Omental fat pad (tissue), 3 donors: ENCODE measurements at regions not wholly inside any gene's neighbourhood (a gene's known extent, or its start where the extent isn't known, plus 50 kb on each side); places are given as distances from the start of the nearest gene placed in this dataset.

Source experiments
- ATAC-seq: fragments of 150-250 bp; one replicate; pipeline ENCODE4 v1.9.1; 2016; ENCODE audit warnings: mild to moderate bottlenecking, moderate library complexity; ENCODE audit not compliant: low FRiP score
- DNase-seq: peaks from one replicate; pipeline ENCODE4 v3.0.0-alpha.2; 2019; ENCODE audit warnings: low spot score
- TF ChIP-seq, protein P1 (sequence below), 3 donors: fragments of 450-650 bp; IDR thresholded peaks; one replicate each; pipeline ENCODE4 v1.5.1; 2016 to 2017; ENCODE audit warnings: antibody characterized with exemption in 3 of 3, mild to moderate bottlenecking in 3 of 3, moderate library complexity in 2 of 3

DNA sequence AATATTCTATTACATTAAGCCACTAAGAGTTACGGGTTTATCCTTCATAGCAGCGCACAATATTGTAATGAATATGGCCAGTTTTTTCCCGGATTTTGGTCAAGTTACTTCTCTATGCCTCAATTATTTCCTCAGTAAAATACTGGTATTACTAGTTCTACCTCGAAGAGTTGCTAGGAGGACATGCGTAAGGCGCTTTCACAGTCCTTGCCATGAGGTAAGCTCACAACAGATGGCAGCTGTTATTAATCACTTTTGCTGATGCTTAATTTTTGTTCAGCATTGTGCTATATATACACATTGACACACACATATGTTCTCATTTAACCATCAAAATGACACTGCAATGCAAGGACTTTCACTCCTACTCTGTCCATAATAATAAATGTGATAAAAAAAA lies 101.5 kb downstream of the SCG2 start:
- no peak for DNase-seq
- no peak for ATAC-seq
- TF ChIP-seq, protein P1, sequence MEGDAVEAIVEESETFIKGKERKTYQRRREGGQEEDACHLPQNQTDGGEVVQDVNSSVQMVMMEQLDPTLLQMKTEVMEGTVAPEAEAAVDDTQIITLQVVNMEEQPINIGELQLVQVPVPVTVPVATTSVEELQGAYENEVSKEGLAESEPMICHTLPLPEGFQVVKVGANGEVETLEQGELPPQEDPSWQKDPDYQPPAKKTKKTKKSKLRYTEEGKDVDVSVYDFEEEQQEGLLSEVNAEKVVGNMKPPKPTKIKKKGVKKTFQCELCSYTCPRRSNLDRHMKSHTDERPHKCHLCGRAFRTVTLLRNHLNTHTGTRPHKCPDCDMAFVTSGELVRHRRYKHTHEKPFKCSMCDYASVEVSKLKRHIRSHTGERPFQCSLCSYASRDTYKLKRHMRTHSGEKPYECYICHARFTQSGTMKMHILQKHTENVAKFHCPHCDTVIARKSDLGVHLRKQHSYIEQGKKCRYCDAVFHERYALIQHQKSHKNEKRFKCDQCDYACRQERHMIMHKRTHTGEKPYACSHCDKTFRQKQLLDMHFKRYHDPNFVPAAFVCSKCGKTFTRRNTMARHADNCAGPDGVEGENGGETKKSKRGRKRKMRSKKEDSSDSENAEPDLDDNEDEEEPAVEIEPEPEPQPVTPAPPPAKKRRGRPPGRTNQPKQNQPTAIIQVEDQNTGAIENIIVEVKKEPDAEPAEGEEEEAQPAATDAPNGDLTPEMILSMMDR (IDR thresholded peaks at IDR 0.05): no peak

DNA sequence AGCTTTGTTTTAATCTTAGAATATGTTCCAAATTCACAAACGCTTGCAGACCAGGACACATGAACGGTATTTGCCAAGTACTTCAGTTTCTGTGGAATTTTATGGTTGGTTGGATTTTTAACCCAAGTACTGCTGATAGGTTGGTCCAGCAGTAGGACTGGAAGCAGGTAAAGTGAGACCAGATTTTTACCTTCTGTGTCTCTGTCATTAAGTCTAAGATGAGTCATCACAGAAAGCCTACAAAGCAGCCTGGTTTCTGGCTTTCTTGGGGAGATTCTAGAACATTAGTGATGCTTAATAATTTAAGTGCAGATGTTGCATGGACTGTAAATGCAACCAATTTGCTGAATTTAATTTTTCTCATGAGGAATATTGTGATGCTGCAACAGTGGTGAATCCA lies 100.5 kb downstream of the SCG2 start:
- ATAC-seq: no peak
- DNase-seq: no peak
- TF ChIP-seq, protein P1 (IDR thresholded peaks at IDR 0.05): no peak

DNA sequence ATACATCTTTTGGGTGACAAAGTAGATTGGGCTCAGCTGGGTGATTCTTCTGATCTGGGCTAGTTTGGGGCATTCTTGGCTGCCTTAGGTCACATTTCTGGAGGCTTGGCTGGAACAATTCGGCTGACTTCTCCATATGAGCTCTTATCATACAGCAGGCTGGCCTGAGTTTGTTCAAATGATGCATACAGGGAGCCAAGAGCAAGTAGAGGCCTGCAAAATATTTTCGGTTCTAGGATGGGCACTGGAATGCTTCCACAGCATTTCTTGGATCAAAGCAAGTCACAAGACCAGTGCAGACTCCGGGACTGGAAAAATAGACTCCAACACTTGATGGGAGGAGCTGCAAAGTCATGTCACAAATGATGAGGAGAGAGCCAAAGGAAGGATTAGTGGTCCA lies 98.4 kb downstream of the SCG2 start:
- DNase-seq (no peak), ATAC-seq (no peak)
- TF ChIP-seq, protein P1 (IDR thresholded peaks at IDR 0.05): no peak

DNA sequence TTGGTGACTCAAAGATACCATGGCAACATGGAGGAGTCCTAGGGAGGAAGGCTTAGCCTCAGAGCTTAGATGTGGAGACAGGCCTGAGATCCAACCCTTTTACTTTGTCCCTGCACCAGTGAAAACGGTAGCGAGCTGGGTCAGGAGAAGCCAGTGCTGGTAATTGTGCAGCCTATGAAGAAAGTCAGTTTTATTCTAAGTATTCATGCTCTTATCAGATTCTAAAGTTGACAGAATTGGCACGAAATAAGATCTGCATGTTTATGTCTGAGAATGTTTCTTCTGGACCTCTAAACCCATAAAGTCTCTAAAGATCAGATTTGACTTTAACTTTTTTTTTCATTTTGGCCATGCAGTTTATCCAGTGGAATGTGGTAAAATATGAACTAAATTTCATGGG lies 93.8 kb downstream of the SCG2 start:
- DNase-seq: no peak
- ATAC-seq: no peak
- TF ChIP-seq, protein P1 (IDR thresholded peaks at IDR 0.05): no peak

DNA sequence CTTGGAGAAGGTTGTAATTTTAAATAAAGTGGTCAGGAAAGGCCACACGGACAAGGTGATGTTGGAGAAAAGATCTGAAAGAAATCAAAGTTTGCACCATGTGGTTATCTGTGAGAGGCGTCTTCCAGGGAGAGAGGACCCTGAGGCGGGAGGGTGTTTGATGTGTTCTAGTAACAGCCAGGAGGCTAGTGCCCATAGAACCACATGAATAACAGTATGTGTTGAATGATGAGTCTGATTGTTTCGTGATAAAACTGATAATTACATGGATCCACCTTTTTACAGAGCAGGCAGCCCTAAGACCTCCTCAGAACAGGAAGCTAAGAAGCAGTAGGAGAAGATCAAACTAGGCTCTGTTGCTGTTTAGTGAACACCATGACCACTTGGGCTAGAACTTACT lies 91.4 kb downstream of the SCG2 start:
- TF ChIP-seq, protein P1 (IDR thresholded peaks at IDR 0.05): no peak
- ATAC-seq (no peak), DNase-seq (no peak)

DNA sequence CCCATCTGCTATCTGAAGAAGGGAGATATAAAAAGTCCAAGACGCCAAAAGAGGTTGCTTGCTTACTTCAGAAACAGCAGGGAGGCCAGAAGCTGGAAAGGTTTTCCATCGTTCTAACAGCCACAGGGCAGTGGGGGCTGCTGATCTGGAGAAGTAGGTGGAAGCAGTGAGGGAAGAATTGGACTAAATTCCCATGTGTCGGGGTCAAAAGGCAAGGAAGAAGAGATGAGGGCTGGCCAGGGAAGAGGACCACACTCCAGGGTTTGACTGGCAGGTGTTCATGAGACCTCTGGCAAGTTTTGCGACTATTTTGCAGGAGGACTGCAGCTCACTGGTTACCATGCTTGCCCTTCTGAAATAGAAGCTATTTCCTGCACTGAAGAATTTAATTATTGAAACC lies 91.0 kb downstream of the SCG2 start:
- DNase-seq (no peak), ATAC-seq (no peak)
- TF ChIP-seq, protein P1 (IDR thresholded peaks at IDR 0.05): no peak

DNA sequence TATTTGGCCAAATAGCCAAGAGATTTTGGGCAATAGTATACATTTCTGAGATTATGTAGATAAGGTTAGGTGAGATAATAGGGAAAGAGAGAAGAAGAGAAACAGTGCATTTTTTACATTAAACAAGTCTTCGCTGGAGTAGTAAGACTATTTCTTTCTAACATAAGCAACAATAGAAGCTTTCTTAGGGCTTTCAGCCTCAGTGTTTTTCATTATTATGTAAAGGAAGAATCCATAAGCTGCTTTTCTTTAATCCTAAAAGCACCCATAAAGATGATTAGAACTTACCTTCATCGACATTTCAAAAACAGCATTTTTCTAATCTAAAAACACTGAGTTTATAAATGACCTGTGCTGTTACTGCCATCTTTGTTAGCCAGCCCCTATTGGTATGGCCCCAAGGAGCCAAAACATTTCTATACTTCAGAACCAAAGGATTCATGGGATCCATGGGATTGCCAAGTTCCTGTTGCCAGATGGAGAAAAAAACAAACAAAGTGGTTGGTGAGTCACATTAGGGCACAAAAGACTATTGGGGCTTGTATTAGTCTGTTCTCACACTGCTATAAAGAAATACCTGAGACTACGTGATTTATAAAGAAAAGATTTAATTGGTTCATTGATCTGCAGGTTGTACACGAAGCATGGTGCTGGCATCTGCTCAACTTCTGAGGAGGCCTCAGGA lies 88.2 kb downstream of the SCG2 start:
- ATAC-seq (no peak), DNase-seq (no peak)
- TF ChIP-seq, protein P1 (IDR thresholded peaks at IDR 0.05): no peak
